GM12878 (cell line): ENCODE measurements at regions not wholly inside any gene's neighbourhood (a gene's known extent, or its start where the extent isn't known, plus 50 kb on each side); places are given as distances from the start of the nearest gene placed in this dataset.

Experiments used
- ATF7 ChIP-seq: fragments of 450-650 bp; IDR thresholded peaks from 2 replicates; pipeline ENCODE4 v1.6.1; 2016; ENCODE audit warnings: low read depth, mild to moderate bottlenecking
- CTCF ChIP-seq, 3 experiments: IDR thresholded peaks in 2 of 3; conservative IDR thresholded peaks in 1 of 3; 2 replicates each; pipeline ENCODE4 v1.5.1; 2011; ENCODE audit warnings: low read depth in 3 of 3, low read length in 3 of 3, mild to moderate bottlenecking in 3 of 3, control low read depth in 2 of 3, moderate library complexity in 2 of 3, inconsistent platforms in 1 of 3, mixed read lengths in 1 of 3; ENCODE audit not compliant: control insufficient read depth in 2 of 3, insufficient read depth in 1 of 3; ENCODE audit errors: extremely low read depth in 1 of 3
- FOXM1 ChIP-seq: IDR thresholded peaks from 2 replicates; pipeline ENCODE4 v1.6.1; 2012; ENCODE audit warnings: low read depth, mild to moderate bottlenecking, inconsistent platforms, low read length, moderate library complexity
- MXI1 ChIP-seq: fragments of 150-350 bp; IDR thresholded peaks from 2 replicates; pipeline ENCODE4 v1.6.1; 2011; ENCODE audit warnings: low read depth, mild to moderate bottlenecking, inconsistent platforms, low read length, improper control_type of control experiment
- SRF ChIP-seq, 2 experiments: IDR thresholded peaks; 2 replicates each; pipeline ENCODE4 v1.6.1; 2011; ENCODE audit warnings: low read depth in 2 of 2, low read length in 2 of 2, mild to moderate bottlenecking in 1 of 2, moderate library complexity in 1 of 2
- TCF7 ChIP-seq: IDR thresholded peaks from 2 replicates; pipeline ENCODE4 v1.6.1; 2014; ENCODE audit warnings: antibody characterized with exemption, borderline replicate concordance

DNA sequence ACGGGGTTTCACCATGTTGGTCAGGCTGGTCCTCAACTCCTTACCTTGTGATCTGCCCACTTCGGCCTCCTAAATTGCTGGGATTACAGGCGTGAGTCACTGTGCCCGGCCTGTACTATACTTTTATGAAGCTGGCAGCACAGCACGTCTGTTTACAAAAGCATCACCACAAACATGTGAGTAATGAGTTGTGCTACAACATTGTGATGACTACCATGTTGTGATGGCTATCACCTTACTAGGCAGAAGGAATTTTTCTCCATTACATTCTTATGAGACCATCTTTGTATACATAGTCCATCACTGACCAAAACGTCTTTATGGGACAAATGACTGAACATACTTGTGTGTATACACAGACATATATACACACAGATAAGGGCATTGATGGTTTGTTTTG lies 1019.0 kb downstream of the CDH18 start:
- TF ChIP-seq MXI1 (no peak), SRF (IDR thresholded peaks at IDR 0.05; ENCODE audit: low read depth in 2 of 2, low read length in 2 of 2) (no peak), FOXM1 (no peak), CTCF (IDR thresholded peaks at IDR 0.05 in 2 of 3, conservative IDR thresholded peaks at IDR 0.05 in 1 of 3; ENCODE audit: control insufficient read depth in 2 of 3, extremely low read depth in 1 of 3, insufficient read depth in 1 of 3, low read depth in 3 of 3, low read length in 3 of 3) (no peak), TCF7 (no peak), ATF7 (no peak)
